Vagina (tissue), 2 donors: ENCODE measurements at regions not wholly inside any gene's neighbourhood (a gene's known extent, or its start where the extent isn't known, plus 50 kb on each side); places are given as distances from the start of the nearest gene placed in this dataset.

Experiments
- POLR2A ChIP-seq, 2 donors: fragments of 450-650 bp; IDR thresholded peaks; one replicate each; pipeline ENCODE4 v1.6.1; 2017; ENCODE audit warnings: antibody characterized with exemption in 2 of 2, mild to moderate bottlenecking in 2 of 2, moderate library complexity in 2 of 2
- POLR2AphosphoS5 ChIP-seq, 2 donors: sonication (generic); formaldehyde crosslinking; IDR thresholded peaks; one replicate each; pipeline ENCODE4 v1.9.0; 2017; ENCODE audit warnings: antibody characterized with exemption in 2 of 2, mild to moderate bottlenecking in 2 of 2, low read depth in 1 of 2; ENCODE audit not compliant: insufficient read depth in 1 of 2
- TF ChIP-seq, protein P1 (sequence below), 3 experiments: fragments of 450-650 bp in 2 of 3; fragments of 200-600 bp in 1 of 3; sonication (generic) in 1 of 3; IDR thresholded peaks; one replicate each; pipeline ENCODE4 v1.5.1; 2017 to 2019; ENCODE audit warnings: antibody characterized with exemption in 3 of 3, mild to moderate bottlenecking in 2 of 3, moderate library complexity in 2 of 3

DNA sequence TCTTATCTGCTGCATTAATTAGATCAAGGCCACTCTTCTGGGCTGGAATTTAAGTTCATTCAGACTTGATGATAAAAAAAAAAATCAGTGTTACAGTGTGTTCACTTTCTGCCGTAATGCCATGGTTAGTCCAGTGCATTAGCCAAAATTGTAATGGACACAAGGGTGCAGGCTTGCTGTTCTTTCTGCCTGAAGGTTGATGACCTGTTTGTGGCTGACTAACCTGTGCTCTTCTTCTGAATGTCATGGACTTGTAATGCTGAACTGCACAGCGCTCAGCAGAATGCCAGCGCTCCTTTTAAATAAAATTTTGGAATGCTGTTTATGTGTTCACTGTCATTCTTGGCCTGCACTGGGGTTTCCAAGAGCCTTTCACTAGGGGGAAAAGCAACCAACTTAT is 323.2 kb downstream of the ZNF248 start:
- TF ChIP-seq POLR2A (IDR thresholded peaks at IDR 0.05): no peak
- TF ChIP-seq, protein P1, sequence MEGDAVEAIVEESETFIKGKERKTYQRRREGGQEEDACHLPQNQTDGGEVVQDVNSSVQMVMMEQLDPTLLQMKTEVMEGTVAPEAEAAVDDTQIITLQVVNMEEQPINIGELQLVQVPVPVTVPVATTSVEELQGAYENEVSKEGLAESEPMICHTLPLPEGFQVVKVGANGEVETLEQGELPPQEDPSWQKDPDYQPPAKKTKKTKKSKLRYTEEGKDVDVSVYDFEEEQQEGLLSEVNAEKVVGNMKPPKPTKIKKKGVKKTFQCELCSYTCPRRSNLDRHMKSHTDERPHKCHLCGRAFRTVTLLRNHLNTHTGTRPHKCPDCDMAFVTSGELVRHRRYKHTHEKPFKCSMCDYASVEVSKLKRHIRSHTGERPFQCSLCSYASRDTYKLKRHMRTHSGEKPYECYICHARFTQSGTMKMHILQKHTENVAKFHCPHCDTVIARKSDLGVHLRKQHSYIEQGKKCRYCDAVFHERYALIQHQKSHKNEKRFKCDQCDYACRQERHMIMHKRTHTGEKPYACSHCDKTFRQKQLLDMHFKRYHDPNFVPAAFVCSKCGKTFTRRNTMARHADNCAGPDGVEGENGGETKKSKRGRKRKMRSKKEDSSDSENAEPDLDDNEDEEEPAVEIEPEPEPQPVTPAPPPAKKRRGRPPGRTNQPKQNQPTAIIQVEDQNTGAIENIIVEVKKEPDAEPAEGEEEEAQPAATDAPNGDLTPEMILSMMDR (IDR thresholded peaks at IDR 0.05): no peak
- no peak for TF ChIP-seq POLR2AphosphoS5 (IDR thresholded peaks at IDR 0.05; ENCODE audit: insufficient read depth in 1 of 2, low read depth in 1 of 2)
